ENCODE measurements at regions not wholly inside any gene's neighbourhood (a gene's known extent, or its start where the extent isn't known, plus 50 kb on each side); places are given as distances from the start of the nearest gene placed in this dataset.

DNA sequence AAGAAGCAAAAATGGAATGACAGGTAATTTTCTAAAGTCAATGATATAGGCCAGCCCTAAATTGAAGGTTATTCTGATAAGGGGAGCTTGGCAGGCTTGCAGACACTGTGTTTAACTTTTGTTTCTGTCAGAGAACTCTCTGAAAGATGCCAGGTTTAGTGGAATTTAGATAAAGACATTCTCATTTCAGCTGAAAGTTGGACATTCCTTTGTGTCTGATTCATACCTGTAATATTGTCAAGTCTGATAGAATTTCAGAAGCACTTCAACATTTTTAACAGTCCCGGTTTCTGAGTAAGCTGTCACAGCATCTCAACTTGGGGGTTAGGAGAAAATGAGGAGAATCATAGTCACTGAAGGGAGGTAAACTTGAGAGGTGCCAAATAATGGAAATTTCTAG lies 84.0 kb downstream of the DIPK2A start:
- TF ChIP-seq CTCF (IDR thresholded peaks at IDR 0.05; ENCODE audit: poor library complexity, severe bottlenecking), result no peak
- TF ChIP-seq SMC3 (conservative IDR thresholded peaks at IDR 0.05; ENCODE audit: poor library complexity), result no peak
- no peak for TF ChIP-seq EP300 (conservative IDR thresholded peaks at IDR 0.05; ENCODE audit: poor library complexity, severe bottlenecking)
- no peak for TF ChIP-seq MXI1 (conservative IDR thresholded peaks at IDR 0.05; ENCODE audit: poor library complexity, severe bottlenecking)
- TF ChIP-seq REST (IDR thresholded peaks at IDR 0.05; ENCODE audit: borderline replicate concordance), result no peak
